ENCODE measurements at regions not wholly inside any gene's neighbourhood (a gene's known extent, or its start where the extent isn't known, plus 50 kb on each side); places are given as distances from the start of the nearest gene placed in this dataset.

DNA sequence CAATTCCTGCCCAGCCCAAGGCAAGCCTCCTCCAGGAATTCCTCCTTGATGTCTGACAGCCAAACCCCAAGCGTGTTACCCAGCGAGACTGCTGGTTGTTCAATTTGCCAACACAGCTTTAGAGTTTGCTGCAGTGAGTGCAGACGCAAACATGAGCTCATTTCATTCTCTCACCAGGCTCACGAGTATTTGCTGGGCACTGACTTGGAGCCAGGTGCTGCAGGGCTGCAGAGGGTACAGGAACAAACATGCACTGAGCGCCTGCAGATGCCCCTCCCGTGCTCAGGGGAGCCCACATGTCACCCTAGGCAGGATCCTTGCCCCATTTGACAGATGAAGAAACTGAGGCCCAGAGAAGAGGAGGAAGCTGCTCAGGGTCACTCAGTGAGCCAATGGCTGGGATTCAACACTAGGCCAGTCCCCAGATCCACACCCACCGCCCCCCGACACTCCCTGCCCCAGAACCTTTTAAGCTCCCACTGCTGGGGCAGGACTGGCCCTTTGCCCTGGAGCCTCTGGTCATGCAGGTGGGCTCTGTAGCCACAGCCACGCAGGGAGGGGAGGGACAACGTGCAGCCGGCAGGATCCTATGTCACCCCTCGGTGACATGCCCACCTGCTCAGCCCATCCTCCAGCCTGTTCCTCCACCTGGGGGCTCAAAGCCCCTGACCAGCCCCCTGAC is 363.7 kb downstream of the MATN1 start (continued):
- TF ChIP-seq BMI1 (IDR thresholded peaks at IDR 0.05; ENCODE audit: borderline replicate concordance) (no peak), SMARCA5 (IDR thresholded peaks at IDR 0.05) (no peak), ZNF622 (IDR thresholded peaks at IDR 0.05) (no peak), EP300 (IDR thresholded peaks at IDR 0.05; ENCODE audit: borderline replicate concordance in 1 of 2, control insufficient read depth in 1 of 2, low read depth in 2 of 2, low read length in 2 of 2) (no peak)

DNA sequence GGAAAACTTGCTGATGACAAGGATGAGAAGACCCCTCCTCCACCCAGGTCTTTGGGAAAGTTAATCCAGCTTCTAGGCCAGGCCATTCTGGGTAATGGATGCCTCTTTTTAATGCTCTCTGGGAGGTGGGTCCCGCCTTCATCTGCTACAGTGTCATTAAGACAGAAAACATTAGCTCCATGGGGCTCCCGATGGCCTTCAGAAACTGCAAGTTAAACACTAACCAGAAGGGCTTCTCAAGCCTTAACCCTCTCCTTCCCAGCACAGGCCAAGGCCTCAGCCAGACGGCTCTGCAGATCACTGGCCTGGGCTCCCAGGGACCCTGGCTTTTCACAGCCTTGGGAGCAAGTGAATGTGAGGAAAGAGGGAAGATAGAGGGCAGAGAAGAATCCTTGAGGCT is 364.9 kb downstream of the MATN1 start:
- Histone ChIP-seq H3K4me3 (no peak overlapping the region), H3K27me3 (replicated peaks in 1 of 2; ENCODE audit: control insufficient read depth in 2 of 2, insufficient read depth in 2 of 2, low read length in 1 of 2) (no peaks in the 10 kb centered on the region; a peak in 1 of 4 replicates), H3K27ac (ENCODE audit: control insufficient read depth, insufficient read depth) (no peak overlapping the region), H3K79me2 (ENCODE audit: control insufficient read depth, insufficient read depth, low read length) (no peaks in the 10 kb centered on the region), H3K4me2 (ENCODE audit: control insufficient read depth, insufficient read depth) (no peak overlapping the region), H4K20me1 (ENCODE audit: control insufficient read depth, insufficient read depth) (no peaks in the 10 kb centered on the region), H3K9ac (ENCODE audit: control insufficient read depth, insufficient read depth, low read length) (no peak overlapping the region), H2AFZ (ENCODE audit: control insufficient read depth, low read depth, low read length) (no peak overlapping the region), H3K9me3 (replicated peaks; ENCODE audit: control insufficient read depth, insufficient read depth, low read length) (no peaks in the 10 kb centered on the region), H3K36me3 (ENCODE audit: control insufficient read depth in 2 of 2, insufficient read depth in 2 of 2, low read length in 1 of 2) (no peaks in the 10 kb centered on the region; a peak in 1 of 4 replicates), H3K4me1 (ENCODE audit: control insufficient read depth, insufficient read depth, low read length) (no peaks in the 10 kb centered on the region)
- POLR2A ChIA-PET, result no interaction called here
- no peak for DNase-seq (ENCODE audit: low read depth, low spot score)
- SMC1A ChIA-PET (ENCODE audit: uncharacterized antibody, unreplicated experiment), result interaction anchor here (0.6 kb wide), 1 partner anchor 116 kb away, joined by 3 read pairs; no protein-coding TSS in a partner anchor
- RAD21 ChIA-PET (ENCODE audit: unreplicated experiment), result no interaction called here
- CTCF ChIA-PET, result interaction anchor here (1.0 kb wide), 1 partner anchor 22 kb away, joined by 5 read pairs; no protein-coding TSS in a partner anchor
- FAIRE-seq, result no peak
- in situ Hi-C loops (cut with MboI), result no loop called here
- intact Hi-C loops (cut with micrococcal nuclease; ENCODE audit: unreplicated experiment), result no loop called here
- BruUV-seq (replicated peaks), result no TSS peak
- no peak for ATAC-seq
- WGBS (ENCODE audit: insufficient coverage, insufficient replicate concordance, low lambda C conversion rate, missing lambda C conversion rate), result 5% methylated on average over 3 of the region's 3 CpGs
- TF ChIP-seq NFYA (IDR thresholded peaks at IDR 0.05; ENCODE audit: borderline replicate concordance, low read depth, low read length) (no peak), NR2F1 (conservative IDR thresholded peaks at IDR 0.05) (no peak), SUPT20H (IDR thresholded peaks at IDR 0.05; ENCODE audit: borderline replicate concordance, control insufficient read depth, low read depth, low read length) (no peak), SMAD5 (IDR thresholded peaks at IDR 0.05; ENCODE audit: low read depth) (no peak), POU2F2 (IDR thresholded peaks at IDR 0.05; ENCODE audit: borderline replicate concordance, low read depth, low read length) (no peak), CHD4 (IDR thresholded peaks at IDR 0.05) (no peak), ZNF384 (IDR thresholded peaks at IDR 0.05; ENCODE audit: borderline replicate concordance, low read depth, low read length) (no peak), POLR2A (IDR thresholded peaks at IDR 0.05; ENCODE audit: low read depth, low read length) (no peak), EP300 (IDR thresholded peaks at IDR 0.05; ENCODE audit: borderline replicate concordance in 1 of 2, control insufficient read depth in 1 of 2, low read depth in 2 of 2, low read length in 2 of 2) (no peak), NRF1 (conservative IDR thresholded peaks at IDR 0.05; ENCODE audit: low read depth, low read length) (no peak), RCOR1 (conservative IDR thresholded peaks at IDR 0.05; ENCODE audit: low read depth, low read length) (no peak), BACH1 (IDR thresholded peaks at IDR 0.05; ENCODE audit: borderline replicate concordance) (no peak), SP1 (IDR thresholded peaks at IDR 0.05; ENCODE audit: low read depth, low read length) (no peak), RAD21 (IDR thresholded peaks at IDR 0.05; ENCODE audit: insufficient read depth, low read depth, low read length) (no peak), ZNF217 (IDR thresholded peaks at IDR 0.05) (no peak), CEBPB (IDR thresholded peaks at IDR 0.05; ENCODE audit: borderline replicate concordance in 1 of 2, low read depth in 2 of 2, low read length in 2 of 2) (no peak)
